ENCODE measurements at regions not wholly inside any gene's neighbourhood (a gene's known extent, or its start where the extent isn't known, plus 50 kb on each side); places are given as distances from the start of the nearest gene placed in this dataset.
A peak's percentile ranks its signal among the peaks of the same experiment; 100 is the strongest.
"Not testable (repeated sequence)": the region's sequence is repeated elsewhere in the genome, so short reads cannot be mapped to it uniquely, and the experiment has no call there.

DNA sequence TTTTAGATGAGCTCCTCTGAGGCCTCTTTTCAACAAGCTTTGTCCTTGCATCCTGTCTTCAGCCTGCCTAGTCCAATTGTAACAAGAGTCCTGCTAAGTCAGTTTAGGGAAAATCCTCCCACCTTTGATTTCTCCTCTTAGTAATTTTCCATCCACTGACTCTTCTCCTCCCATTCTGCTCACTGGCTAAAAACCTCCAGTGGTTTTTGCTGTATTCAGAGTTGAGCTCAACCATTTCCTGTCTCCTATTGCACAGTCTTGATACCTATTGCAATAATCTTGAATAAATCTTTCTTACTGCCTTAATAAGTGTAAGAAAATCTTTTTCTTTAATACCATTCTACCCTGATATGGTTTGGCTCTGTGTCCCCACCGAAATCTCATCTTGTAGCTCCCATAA lies 117.8 kb upstream of the ENPP6 start:
- DNase-seq, result no peak

DNA sequence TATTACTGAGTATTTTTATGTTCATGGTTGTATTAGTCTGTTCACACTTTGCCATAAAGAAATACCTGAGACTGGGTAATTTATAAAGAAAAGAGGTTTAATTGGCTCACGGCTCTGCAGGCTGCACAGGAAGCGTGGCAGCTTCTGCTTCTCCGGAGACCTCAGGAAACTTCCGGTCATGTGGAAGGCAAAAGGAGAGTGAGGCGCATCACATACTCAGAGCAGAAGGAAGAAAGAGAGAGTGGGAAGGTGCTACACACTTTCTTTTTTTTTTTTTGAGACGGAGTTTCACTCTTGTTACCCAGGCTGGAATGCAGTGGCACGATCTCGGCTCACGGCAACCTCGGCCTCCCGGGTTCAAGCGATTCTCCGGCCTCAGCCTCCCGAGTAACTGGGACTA lies 115.8 kb upstream of the ENPP6 start:
- not testable (repeated sequence) for DNase-seq

DNA sequence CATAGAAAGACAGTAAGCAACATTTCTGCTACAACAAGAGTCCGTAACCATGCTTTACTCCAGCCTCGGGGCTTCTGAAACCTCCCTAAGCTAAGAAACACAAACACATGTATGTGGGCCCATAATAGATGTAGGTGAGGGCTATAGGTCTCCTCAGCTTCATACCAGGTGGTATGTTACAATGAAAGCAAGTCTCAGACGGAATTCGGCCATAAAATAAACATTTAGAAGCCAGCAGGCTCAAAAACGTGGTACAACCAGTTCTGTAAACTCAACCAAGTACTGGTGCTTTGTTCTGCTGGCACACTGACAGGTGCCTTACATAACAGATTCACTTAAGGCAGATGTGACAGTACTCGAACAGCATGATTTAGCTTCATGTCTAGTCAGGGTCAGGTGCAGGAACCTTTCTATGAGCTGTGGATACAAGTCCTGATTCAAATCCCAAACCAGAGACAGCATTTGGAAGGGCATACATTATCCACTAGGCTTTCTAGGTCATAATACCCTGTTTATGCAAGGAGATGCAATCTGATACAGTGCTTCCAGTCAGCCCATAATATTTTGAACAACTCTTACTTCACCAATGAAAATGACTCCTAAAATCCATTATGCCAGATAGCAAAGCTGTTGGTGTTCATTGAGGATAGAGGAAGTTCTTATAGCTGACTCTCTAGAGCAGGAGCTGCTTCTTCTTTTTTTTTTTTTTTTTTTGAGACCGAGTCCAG lies 113.8 kb upstream of the ENPP6 start:
- no peak for DNase-seq

DNA sequence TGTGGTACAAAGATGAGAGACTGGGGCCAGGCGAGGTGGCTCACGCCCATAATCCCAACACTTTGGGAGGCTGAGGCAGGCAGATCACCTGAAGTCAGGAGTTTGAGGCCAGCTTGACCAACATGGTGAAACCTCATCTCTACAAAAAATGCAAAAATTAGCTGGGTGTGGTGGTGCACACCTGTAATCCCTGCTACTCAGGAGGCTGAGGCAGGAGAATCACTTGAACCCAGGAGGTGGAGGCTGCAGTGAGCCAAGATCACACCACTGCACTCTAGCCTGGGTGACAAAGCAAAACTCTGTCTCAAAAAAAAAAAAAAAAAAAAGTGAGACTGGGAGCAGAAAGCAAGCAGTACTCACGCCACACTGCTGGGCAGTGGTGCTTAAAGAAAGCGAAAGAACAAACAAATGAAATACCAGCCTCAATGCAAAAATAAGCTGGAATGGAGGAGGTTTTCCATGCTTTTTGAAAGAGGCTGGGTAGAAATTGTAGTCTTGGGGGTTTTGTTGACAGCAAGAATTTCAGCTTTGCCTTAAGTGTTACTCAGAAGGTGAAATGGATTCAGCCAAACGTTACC lies 112.9 kb upstream of the ENPP6 start:
- not testable (repeated sequence) for DNase-seq

DNA sequence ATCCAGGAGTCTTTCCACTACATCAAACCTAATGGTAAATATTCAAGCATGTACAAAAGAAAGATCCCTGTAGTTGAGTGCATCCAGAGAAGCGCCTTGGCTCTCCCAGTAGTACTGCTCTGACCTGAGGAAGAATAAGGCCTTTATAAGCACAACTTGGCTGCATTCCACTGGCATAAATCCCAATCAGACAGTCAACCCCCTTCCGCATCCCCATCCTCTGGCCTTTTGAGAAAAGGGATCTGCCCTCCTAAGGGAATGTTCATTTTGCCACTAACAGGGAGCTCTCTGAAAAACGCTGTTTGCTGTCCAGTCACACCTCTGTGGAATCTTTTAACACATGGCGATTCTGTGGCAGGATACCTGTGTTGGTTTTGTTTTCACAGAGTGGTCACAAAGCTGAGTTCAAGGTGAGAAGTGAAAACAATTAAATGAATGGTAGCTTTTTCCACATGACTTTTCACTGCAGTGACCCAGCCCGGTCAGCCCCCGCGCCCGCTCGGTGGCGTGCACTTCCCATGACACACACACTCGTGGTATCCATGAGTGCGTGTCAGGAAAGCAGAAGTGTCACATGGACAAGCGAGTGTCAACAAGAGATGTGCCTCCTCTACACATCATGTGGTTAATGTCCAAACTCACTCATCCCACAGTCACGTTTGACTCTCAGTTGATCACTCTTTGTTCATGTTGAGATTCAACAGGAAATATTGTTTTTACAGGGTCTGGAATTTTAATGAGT lies 112.2 kb upstream of the ENPP6 start:
- peak; percentile 52 for DNase-seq

DNA sequence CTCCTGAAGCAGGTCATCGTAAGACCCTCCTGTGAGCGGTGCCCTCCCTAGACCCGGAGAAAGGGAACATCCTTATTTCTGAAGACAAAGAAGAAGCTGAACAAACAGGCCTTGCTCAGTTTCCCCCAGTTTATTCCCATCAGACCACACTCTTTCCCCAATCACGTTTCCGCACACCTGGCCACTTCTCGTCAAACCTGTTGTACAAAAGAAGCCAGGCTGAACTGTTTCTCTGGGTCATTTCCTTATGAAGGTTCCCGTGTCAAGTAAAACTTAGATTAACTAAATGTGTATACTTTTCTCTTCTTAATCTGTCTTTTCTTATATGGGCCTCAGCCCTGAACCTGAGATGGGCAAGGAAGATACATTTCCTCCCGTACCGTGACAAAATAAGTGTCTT lies 111.6 kb upstream of the ENPP6 start:
- DNase-seq, result no peak

DNA sequence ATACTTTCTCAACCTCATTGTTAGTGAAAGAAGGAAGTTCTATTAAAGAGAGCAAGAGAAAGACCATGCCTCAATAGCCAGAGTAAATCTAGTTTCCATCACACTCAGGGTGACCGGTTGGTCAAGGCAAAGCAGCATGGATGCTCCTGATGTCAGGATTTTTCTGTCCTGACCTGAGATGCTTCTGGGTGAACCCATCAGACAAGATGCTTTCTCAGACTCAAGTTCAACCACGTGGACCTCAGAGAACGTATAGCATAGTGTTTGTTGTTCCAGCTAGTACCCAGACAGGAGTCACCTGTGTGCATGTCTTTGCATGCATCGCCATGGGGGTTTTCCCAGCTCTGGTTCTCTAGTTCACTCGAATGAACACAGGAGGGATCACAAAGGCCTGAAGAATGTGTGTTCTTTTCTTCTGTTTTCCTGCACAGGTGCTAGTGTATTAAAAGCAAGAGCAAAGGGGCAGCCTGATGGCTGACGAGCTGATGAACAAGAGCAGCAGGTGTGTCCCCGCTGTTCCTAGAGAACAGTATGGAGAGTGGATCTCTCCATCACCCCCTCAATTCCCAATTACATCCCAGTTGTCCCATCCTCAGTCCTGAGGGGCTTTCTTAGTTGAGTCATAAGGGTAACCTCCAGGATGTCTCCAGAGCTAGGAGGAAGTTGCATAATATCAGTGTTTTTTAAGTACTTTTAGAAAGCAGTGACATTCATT lies 110.5 kb upstream of the ENPP6 start:
- peak; percentile 40 for DNase-seq

DNA sequence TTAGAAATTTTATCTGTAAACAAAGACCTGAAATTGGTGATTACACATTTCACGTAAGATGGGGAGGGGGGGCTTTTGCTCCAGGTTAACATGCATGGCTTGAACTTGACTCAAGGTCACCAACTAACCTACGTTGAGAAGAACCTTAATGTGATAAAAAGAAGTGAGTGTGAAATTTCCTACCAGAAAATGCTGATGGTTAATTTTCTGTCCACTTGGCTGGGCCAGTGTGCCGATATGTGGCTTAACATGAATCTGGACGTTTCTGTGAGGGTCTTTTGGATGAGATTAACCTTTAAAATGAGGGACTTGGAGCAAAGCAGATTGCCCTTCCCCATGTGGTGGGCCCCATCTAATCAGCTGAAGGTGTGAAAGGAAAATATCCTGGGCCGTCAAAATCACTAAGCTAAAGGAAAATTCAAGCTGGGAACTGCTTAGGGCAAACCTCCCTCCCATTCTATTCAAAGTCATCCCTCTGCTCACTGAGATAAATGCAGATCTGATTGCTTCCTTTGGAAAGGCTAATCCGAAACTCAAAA lies 107.3 kb upstream of the ENPP6 start:
- no peak for DNase-seq

DNA sequence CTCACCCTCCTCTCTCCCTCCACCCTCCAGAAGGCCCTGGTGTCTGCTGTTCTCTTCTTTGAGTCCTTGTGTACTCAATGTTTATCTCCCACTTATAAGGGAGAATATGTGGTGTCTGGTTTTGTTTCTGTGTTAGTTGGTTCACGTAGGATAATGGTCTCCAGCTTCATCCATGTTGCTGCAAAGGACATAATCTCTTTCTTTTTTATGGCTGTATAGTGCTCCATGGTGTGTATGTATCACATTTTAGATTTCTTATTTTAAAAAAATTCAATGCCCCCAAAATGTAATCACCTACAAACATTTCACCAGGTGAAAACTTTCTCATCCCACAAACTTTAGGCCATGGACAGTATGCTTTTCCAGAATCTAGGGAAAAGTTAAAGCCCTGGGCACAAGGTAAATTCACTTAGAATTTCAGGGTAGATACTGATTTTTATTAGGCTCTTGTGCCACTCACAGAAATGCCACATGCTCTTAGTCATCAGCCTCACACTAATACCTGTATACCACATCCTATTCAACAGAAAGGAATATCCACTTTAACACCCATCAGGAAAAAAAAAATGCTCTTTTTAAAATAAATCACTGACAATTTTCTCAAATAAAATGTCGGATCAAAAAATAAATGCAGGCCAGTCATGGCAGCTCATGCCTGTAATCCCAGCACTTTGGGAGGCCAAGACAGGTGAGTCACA lies 104.8 kb upstream of the ENPP6 start:
- DNase-seq, result no peak

DNA sequence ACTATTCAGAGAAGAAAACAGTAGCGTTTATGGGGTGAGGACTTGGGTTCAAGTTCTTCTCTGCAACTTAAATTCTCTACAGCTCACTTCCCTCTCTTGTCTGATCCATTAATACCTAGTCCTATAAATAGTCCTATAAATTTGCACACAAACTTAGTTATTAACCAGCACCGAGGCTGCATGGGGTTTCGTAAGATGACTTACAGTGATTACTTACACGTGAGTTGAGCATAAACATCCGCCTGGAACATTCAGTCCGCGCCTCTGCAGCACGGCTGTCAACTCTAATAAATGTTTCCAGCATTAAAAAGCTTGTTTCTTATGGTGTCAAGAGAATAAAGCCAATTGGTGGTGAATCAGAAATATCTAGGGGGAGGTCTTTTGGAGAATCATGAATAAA lies 103.0 kb upstream of the ENPP6 start:
- DNase-seq, result no peak

DNA sequence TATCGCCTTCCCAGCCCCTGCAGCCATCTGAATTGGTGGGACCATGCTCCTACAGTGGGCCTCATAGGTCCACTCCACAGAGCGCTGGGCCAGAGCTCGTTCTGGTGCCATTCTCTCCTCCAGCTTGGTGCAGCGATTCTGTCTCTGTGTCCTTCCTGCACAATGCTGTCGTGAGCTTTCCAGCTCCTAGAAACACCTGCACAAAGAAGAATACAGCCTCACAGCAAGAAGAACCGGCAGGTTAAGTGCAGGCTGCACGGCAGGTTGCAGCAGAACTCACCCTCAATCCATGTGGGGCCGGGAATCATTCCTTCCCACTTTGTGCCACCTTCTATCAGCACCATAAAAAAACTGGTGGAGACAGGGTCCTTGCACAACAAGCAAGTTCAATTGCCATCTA lies 101.2 kb upstream of the ENPP6 start:
- DNase-seq, result no peak

DNA sequence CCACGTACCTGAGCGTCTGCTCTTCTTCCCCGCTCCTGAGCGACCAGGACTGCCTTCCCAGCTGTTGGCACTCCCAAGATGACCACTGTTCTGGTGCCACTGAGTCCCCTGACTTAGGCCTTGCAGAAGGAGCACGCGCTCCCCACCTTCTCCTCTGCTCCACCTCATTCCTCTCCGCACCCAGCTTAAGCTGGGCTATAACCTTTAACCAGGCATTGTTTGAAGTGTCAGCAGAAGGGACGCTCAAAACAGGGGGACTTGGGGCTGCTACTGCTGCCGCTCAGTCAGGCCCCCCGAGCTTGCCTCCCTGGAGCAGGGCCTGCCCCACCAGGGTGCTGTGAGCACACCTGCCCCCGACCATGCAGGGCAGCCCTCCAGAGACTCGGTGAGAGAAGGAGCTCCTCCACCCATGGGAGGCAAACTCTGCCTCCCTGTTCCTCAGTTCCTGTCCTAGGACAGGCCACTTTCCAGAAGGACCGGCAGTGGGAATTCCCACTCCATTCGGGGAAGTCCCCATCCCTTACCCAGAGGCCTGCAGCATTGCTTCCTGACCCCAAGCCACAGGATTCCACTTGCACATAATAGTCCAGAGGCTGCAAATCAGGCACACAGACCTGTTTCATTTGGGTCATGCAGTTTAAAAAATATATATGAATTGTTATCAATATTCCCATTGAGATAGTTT lies 99.7 kb upstream of the ENPP6 start:
- no peak for DNase-seq

DNA sequence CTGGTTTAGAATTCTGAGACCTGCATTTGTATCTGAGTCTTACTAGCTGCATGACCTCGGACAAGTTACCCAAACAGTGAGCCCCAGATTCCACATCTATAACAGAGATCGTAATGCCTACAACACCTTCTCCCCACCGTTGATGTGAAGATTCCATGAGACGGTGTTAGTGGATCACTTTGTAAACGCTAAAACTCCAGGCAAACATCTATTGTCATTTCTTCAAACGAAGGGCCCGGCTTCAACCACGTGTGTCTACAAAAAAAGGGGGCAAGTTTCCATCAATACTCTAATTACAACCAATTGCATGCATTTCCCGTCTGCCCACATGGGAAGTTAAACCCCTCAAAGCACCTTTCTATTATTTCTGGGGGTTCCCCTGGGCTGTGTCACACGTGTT lies 99.1 kb upstream of the ENPP6 start:
- no peak for DNase-seq

DNA sequence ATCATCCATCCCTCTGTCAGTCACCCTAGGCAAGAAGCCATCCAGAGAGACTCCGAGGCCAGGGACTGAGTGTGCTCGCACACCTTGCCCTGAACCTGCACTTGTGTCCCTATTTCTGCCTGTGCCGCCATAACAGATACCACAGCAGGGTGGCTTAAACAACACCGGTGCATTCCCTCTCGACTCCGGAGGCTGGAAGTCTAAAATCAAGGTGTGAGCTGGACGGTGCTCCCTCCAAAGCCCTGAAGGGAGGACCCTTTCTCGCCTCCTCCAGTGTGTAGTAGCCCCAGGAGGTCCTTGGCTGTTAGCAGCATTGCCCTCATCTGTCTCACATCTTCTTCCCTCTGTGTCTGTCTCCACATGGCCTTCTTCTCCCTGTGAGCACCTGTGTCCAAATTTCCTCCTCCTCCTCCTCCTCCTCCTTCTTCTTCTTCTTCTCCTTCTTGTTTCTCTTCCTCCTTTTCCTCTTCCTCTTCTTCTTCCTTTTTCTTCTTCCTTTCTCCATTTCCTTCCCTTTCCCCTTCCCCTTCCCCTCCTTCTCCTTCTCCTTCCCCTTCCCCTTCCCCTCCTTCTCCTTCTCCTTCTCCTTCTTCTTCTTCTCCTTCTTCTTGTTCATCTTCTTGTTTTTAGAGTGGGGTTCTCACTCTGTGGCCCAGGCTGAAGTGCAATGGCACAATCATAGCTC lies 98.1 kb upstream of the ENPP6 start:
- DNase-seq, result no peak

DNA sequence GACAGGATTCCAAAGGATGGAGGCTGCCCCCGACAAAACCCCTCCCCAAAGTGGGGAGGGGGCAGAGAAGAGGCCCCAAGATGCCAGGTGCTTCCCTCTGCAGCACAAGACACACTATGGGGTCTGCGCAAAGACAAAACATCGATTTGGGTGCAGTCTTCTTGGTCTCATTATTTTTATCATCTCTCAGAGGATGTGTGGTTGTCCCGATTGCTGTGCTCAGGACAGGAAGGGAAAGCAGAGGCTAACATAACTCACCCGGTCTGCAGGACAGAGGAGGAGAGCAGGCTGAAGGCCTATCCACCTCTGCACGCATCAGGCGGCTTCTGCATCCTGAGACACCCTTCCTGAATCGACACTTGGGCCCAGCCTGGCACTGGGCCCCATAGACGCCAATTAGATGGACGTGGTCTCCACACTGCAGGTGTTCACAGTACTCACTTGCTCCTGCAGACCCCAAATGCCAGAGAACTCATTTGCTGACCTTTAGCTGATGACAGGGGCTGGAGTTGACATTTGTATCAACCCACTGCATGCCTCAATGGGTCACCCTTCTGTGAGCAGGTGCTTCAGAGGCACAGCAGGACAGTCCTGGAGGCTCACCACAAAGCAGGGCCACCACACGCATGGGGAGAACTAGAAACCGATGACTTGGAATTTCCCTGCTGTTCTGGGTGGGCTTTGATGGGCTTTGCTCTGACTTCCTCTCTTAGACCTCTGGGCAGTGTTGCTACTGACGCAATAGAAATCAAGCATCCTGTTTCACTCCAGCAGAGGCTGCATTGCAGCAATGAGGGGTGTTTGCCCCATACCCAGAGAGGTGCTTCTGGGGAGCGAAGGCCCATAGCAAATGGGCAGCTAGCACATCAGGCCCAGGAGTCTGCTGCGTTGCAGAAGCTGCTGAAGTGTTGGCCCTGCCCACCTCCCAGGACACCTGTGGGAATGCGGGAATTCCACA lies 96.3 kb upstream of the ENPP6 start:
- no peak for DNase-seq

DNA sequence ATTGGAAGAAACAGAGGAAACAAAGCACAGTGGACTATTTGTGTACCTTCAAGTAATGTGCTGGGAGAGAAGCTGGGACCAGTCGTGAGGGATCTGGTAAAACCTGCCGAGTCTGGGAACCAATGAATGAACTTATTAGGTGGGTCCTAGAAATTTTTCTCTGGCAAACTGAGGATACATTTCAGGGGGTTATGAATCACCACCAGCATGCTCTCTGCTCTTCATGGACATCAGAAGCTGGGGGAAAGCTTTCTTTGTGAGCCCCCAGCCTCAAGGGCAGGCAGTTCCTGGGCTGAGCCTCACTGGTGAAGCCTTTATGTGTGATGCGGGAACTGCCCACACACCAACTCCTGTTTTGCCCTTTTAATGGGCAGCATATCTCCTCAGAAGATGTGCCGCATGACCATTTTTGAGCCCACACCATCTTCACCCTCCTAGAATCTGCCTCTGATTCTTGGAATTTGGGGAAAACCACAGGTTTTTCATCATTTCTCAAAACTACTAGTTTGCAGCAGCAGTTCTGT lies 95.4 kb upstream of the ENPP6 start:
- DNase-seq, result peak; percentile 58

DNA sequence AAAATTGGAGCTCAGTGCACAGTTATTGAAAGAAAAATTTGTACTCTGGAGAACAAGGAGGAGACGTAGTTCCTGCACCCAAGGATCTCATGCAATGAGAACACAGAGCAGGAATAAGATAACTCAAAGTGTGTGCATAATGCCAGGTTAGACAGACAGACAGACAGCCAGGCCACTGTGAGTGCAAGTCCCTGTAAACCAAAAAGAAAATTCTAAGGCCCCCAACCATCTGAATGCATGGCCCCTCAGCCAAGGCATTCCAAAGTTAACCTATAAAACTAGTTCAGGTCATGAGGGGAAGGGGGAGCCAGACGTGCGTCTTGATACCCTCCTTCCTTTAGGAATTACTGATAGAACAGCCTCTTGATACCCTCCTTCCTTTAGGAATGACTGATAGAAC lies 94.5 kb upstream of the ENPP6 start:
- no peak for DNase-seq

DNA sequence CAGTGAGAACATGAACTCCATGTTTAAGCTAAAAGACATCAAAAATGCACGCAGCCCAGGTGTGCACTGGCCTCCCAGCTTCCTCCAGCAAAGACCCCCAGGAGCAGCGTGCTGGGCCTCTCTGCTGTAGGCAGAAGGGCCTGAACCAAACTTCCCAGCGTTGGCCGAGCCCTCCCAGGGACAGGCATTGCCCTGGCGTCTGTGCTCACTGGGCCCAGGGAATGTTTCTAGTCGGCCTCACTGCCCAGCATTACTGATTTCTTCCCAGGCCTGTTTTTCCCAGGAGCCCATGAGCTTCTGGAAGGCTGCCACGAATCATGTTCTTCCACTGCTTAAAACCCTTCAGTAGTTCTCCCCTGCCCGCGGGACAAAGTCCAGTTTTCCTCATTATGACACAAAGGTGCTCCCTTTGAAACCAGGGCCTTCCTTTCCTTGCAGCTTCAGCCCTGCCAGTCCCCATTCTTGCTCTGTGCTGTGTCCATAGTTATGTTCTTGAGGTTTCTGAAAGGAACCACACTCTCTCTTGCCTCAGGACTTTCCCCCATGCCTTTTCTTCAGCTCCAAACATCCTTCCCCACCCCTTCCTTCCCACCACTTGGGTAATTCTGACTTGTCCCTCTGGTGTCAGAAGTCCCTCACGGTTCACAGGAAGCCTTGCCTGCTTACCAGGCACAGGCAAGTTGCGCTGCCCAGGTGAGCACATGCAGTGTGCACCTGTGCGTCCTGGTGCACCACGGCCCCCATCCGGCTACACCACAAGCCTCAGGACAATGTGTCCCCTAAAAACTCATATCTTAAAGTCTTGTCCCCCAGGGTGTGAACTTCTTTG lies 93.4 kb upstream of the ENPP6 start:
- no peak for DNase-seq

DNA sequence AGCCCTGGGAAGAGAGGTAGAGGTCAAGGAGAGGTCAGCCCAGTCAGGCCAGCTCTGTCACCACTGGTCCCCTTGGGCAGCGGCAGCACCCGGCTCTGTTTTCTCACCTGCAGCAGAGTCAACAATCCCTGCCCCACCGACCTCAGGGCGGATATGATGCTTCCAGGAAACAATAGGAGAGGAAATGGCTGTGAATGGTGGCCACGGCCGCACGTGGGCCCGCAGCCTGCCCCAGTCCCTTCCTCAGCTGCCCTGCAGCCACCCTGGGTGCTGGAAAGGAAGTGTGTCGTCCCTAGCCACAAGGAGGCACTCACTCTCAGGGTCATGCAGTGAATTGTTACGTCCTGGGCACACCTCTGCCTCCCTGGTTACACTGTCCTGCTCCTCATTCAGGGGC lies 92.5 kb upstream of the ENPP6 start:
- DNase-seq, result peak; percentile 79

Measured in activated CD4-positive, alpha-beta T cell treated with anti-CD3 and anti-CD28 coated beads, Interleukin-2, Interleukin-6, amounts not matched to agents 100 ng/mL and 50 ng/mL, durations not matched to agents 16 hours and 8 hours (primary cell).